IMR-90 (cell line): ENCODE measurements at regions not wholly inside any gene's neighbourhood (a gene's known extent, or its start where the extent isn't known, plus 50 kb on each side); places are given as distances from the start of the nearest gene placed in this dataset.

Experiments used
- ATAC-seq: fragments of 200-7000 bp; cut with Tn5 transposase; 2 replicates; pipeline ENCODE4 v1.9.1; 2020; ENCODE audit warnings: low read depth, mild to moderate bottlenecking, moderate library complexity
- BruUV-seq: library from RNA; stranded (reverse); fragments of 400-500 nt; replicated peaks from 2 replicates; lab custom pipeline; 2021; lab: Mats Ljungman, UMichigan
- CTCF ChIA-PET: fragments of 300-600 bp; formaldehyde crosslinking; extraction: SDS; loops from one replicate; lab custom pipeline; 2021; ENCODE audit warnings: antibody characterized with exemption; lab: Yijun Ruan, JAX
- POLR2A ChIA-PET: fragments of 300-600 bp; sonication (Branson Sonifier 250); formaldehyde crosslinking; loops from one replicate; lab custom pipeline; 2022; ENCODE audit warnings: antibody characterized with exemption; ENCODE audit not compliant: unreplicated experiment; lab: Charles Lee
- DNase-seq: peaks from one replicate; pipeline ENCODE4 v3.0.0; 2013
- H2AFZ ChIP-seq: replicated peaks from 2 replicates; pipeline ENCODE3; 2013; ENCODE audit warnings: low read length, mild to moderate bottlenecking; ENCODE audit not compliant: poor library complexity
- H2AK5ac ChIP-seq: 2 replicates; pipeline ENCODE4 v1.6.1; 2013; ENCODE audit warnings: low read depth, low read length, inconsistent platforms
- H2AK9ac ChIP-seq: replicated peaks from 2 replicates; pipeline ENCODE3; 2013; ENCODE audit warnings: mild to moderate bottlenecking, low read depth, low read length, moderate library complexity; ENCODE audit not compliant: poor library complexity
- H2BK120ac ChIP-seq: 2 replicates; pipeline ENCODE4 v1.6.1; 2013; ENCODE audit warnings: low read depth, low read length, inconsistent platforms
- H2BK15ac ChIP-seq: 3 replicates; pipeline ENCODE4 v1.6.1; 2013; ENCODE audit warnings: low read depth, low read length, inconsistent platforms
- H2BK20ac ChIP-seq: 2 replicates; pipeline ENCODE4 v1.6.1; 2013; ENCODE audit warnings: low read depth, mild to moderate bottlenecking, inconsistent platforms, low read length, moderate library complexity
- H2BK5ac ChIP-seq: 2 replicates; pipeline ENCODE4 v1.6.1; 2013; ENCODE audit warnings: mild to moderate bottlenecking, low read depth, low read length, inconsistent platforms; ENCODE audit not compliant: poor library complexity, severe bottlenecking
- H3K14ac ChIP-seq: replicated peaks from 2 replicates; pipeline ENCODE4 v1.6.1; 2013; ENCODE audit warnings: low read depth, low read length, inconsistent platforms
- H3K18ac ChIP-seq: 2 replicates; pipeline ENCODE4 v1.6.1; 2013; ENCODE audit warnings: low read depth, low read length, control low read depth
- H3K23ac ChIP-seq: 2 replicates; pipeline ENCODE4 v1.6.1; 2013; ENCODE audit warnings: low read depth, low read length, inconsistent platforms
- H3K27ac ChIP-seq: 2 replicates; pipeline ENCODE4 v1.5.1; 2013; ENCODE audit warnings: mild to moderate bottlenecking, control low read depth, low read length; ENCODE audit not compliant: insufficient read depth
- H3K27me3 ChIP-seq: 2 replicates; pipeline ENCODE4 v1.6.1; 2013; ENCODE audit warnings: low read length; ENCODE audit not compliant: control insufficient read depth, insufficient read depth
- H3K36me3 ChIP-seq: 2 replicates; pipeline ENCODE4 v1.6.1; 2013; ENCODE audit warnings: low read length, mixed read lengths; ENCODE audit not compliant: control insufficient read depth, insufficient read depth
- H3K4ac ChIP-seq: 2 replicates; pipeline ENCODE4 v1.6.1; 2013; ENCODE audit warnings: low read depth, low read length, inconsistent platforms
- H3K4me1 ChIP-seq: 2 replicates; pipeline ENCODE4 v1.6.1; 2013; ENCODE audit warnings: low read length, mixed read lengths; ENCODE audit not compliant: control insufficient read depth, insufficient read depth
- H3K4me2 ChIP-seq: 2 replicates; pipeline ENCODE4 v1.6.1; 2013; ENCODE audit warnings: low read depth, mild to moderate bottlenecking, control low read depth, low read length, moderate library complexity
- H3K4me3 ChIP-seq: 2 replicates; pipeline ENCODE4 v1.5.1; 2013; ENCODE audit warnings: low read depth, mild to moderate bottlenecking, control low read depth, low read length, moderate library complexity; ENCODE audit not compliant: insufficient read depth
- H3K56ac ChIP-seq: 2 replicates; pipeline ENCODE4 v1.6.1; 2013; ENCODE audit warnings: low read length, inconsistent platforms; ENCODE audit not compliant: insufficient read depth; ENCODE audit errors: extremely low read depth
- H3K79me1 ChIP-seq, 2 experiments: 2 replicates each; pipeline ENCODE4 v1.6.1; 2013; ENCODE audit warnings: low read length in 2 of 2, inconsistent platforms in 1 of 2, low read depth in 1 of 2
- H3K9ac ChIP-seq: 2 replicates; pipeline ENCODE4 v1.6.1; 2013; ENCODE audit warnings: low read depth, low read length, control low read depth
- H3K9me1 ChIP-seq: 2 replicates; pipeline ENCODE4 v1.6.1; 2013; ENCODE audit warnings: low read length, inconsistent platforms; ENCODE audit not compliant: insufficient read depth
- H3K9me3 ChIP-seq: 2 replicates; pipeline ENCODE4 v1.6.1; 2013; ENCODE audit warnings: low read length; ENCODE audit not compliant: control insufficient read depth, insufficient read depth
- H4K20me1 ChIP-seq: 2 replicates; pipeline ENCODE4 v1.6.1; 2013; ENCODE audit warnings: low read length, inconsistent platforms; ENCODE audit not compliant: insufficient read depth
- H4K5ac ChIP-seq: 2 replicates; pipeline ENCODE4 v1.6.1; 2013; ENCODE audit warnings: mild to moderate bottlenecking, low read depth, low read length, control low read depth
- H4K8ac ChIP-seq, 2 experiments: 2 replicates each; pipeline ENCODE4 v1.6.1; 2013; ENCODE audit warnings: low read depth in 2 of 2, low read length in 2 of 2, control low read depth in 1 of 2, inconsistent platforms in 1 of 2
- H4K91ac ChIP-seq: 2 replicates; pipeline ENCODE4 v1.6.1; 2013; ENCODE audit warnings: low read depth, low read length, inconsistent platforms; ENCODE audit not compliant: insufficient read depth
- CHD1 ChIP-seq: IDR thresholded peaks from 2 replicates; pipeline ENCODE4 v1.6.1; 2012; ENCODE audit warnings: low read depth, low read length, improper control_type of control experiment
- CTCF ChIP-seq: conservative IDR thresholded peaks from 2 replicates; pipeline ENCODE4 v1.5.1; 2012; ENCODE audit warnings: mild to moderate bottlenecking, low read depth, low read length, improper control_type of control experiment
- FOS ChIP-seq: fragments of 150-350 bp; IDR thresholded peaks from 2 replicates; pipeline ENCODE4 v1.6.1; 2016; ENCODE audit warnings: low read depth, low read length
- MAFK ChIP-seq: IDR thresholded peaks from 2 replicates; pipeline ENCODE4 v1.6.1; 2012; ENCODE audit warnings: low read depth, low read length, improper control_type of control experiment
- RAD21 ChIP-seq: IDR thresholded peaks from 2 replicates; pipeline ENCODE4 v1.6.1; 2012; ENCODE audit warnings: low read length, improper control_type of control experiment
- RFX5 ChIP-seq: IDR thresholded peaks from 2 replicates; pipeline ENCODE4 v1.8.0; 2012; ENCODE audit warnings: low read depth, mild to moderate bottlenecking, low read length, moderate library complexity
- WGBS, 2 experiments: methylation state at CpG; one replicate each; pipeline versions ENCODE4 v1.1.5 to v1.1.7; 2013; ENCODE audit warnings: missing lambda C conversion rate in 2 of 2; ENCODE audit not compliant: insufficient read length in 1 of 2; ENCODE audit errors: extremely low coverage in 2 of 2; 5-methylcytosine and 5-hydroxymethylcytosine counted together
- dilution Hi-C: fragments of 300-500 bp; cut with HindIII; formaldehyde crosslinking; loops from one replicate; pipeline ENCODE4 v1.14.3; 2018; ENCODE audit warnings: low sequenced_read_pairs; ENCODE audit not compliant: unreplicated experiment
- in situ Hi-C: fragments of 300-500 bp; cut with MboI; formaldehyde crosslinking; loops from 3 replicates; pipeline ENCODE4 v1.14.3; 2019; ENCODE audit warnings: low sequenced_read_pairs, inconsistent platforms, mixed read lengths
- intact Hi-C: fragments of 100-400 bp; cut with micrococcal nuclease; formaldehyde crosslinking; loops from 2 replicates; pipeline ENCODE4 v1.10.0; 2022

- ATAC-seq: no peak
- Histone ChIP-seq H2AFZ (no peak overlapping the region), H3K56ac (no peak overlapping the region), H3K4ac (no peak overlapping the region), H3K4me1 (no peaks in the 10 kb centered on the region), H3K23ac (no peak overlapping the region), H4K8ac (no peak overlapping the region), H2BK5ac (no peak overlapping the region), H3K27me3 (no peaks in the 10 kb centered on the region), H2BK20ac (no peak overlapping the region), H3K79me1 (no peaks in the 10 kb centered on the region), H2AK5ac (no peak overlapping the region), H4K20me1 (no peaks in the 10 kb centered on the region), H3K4me2 (no peak overlapping the region), H3K9ac (no peak overlapping the region), H3K4me3 (no peak overlapping the region), H3K14ac (no peak overlapping the region), H2BK120ac (no peak overlapping the region), H2BK15ac (no peak overlapping the region), H3K36me3 (no peaks in the 10 kb centered on the region), H3K9me1 (no peaks in the 10 kb centered on the region), H3K27ac (no peak overlapping the region), H2AK9ac (no peak overlapping the region), H4K91ac (no peak overlapping the region), H4K5ac (no peak overlapping the region), H3K9me3 (no peaks in the 10 kb centered on the region), H3K18ac (no peak overlapping the region)
- in situ Hi-C loops: no loop called here
- no CpG with 5 or more reads among the region's 2 CpGs for WGBS, 2 experiments
- no peak for DNase-seq
- no TSS peak for BruUV-seq
- CTCF ChIA-PET: no interaction called here
- intact Hi-C loops: no loop called here
- dilution Hi-C loops: no loop called here
- POLR2A ChIA-PET: no interaction called here
- TF ChIP-seq CTCF (no peak), MAFK (no peak), RAD21 (no peak), FOS (no peak), RFX5 (no peak), CHD1 (no peak)
Measured at GRCh38 chr3:74023395-74023794, 398.7 kb upstream of the PDZRN3 start.
